Activated CD8-positive, alpha-beta memory T cell treated with anti-CD3 and anti-CD28 coated beads for 4 hours (primary cell): ENCODE measurements at regions not wholly inside any gene's neighbourhood (a gene's known extent, or its start where the extent isn't known, plus 50 kb on each side); places are given as distances from the start of the nearest gene placed in this dataset.
"Not testable (repeated sequence)": the region's sequence is repeated elsewhere in the genome, so short reads cannot be mapped to it uniquely, and the experiment has no call there.

Experiments
- DNase-seq, 2 donors: peaks; one replicate each; pipeline ENCODE4 v3.0.0-alpha.2; 2020; ENCODE audit warnings: low read depth in 2 of 2

DNA sequence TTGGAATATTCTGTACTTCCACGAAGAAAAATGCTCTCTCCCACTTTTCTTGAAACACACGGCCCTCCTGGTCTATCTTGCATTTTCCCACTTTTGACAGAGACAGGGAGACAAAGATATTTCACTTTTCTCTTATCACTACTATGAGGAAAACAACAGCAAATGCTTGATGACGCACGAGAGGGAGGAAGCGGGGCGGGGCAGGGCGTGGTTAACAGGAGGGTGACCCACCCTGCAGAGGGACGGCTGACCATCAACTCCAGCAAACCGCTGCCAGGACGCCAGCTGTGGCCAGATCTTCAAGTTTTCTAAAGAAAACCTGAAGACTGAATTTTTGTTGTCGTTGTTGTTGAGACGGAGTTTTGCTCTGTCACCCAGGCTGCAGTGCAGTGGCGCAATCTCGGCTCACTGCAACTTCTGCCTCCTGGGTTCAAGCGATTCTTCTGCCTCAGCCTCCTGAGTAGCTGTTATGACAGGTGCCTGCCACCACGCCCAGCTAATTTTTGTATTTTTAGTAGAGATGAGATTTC, 63.8 kb downstream of the NSUN5 start:
- DNase-seq = not testable (repeated sequence)

DNA sequence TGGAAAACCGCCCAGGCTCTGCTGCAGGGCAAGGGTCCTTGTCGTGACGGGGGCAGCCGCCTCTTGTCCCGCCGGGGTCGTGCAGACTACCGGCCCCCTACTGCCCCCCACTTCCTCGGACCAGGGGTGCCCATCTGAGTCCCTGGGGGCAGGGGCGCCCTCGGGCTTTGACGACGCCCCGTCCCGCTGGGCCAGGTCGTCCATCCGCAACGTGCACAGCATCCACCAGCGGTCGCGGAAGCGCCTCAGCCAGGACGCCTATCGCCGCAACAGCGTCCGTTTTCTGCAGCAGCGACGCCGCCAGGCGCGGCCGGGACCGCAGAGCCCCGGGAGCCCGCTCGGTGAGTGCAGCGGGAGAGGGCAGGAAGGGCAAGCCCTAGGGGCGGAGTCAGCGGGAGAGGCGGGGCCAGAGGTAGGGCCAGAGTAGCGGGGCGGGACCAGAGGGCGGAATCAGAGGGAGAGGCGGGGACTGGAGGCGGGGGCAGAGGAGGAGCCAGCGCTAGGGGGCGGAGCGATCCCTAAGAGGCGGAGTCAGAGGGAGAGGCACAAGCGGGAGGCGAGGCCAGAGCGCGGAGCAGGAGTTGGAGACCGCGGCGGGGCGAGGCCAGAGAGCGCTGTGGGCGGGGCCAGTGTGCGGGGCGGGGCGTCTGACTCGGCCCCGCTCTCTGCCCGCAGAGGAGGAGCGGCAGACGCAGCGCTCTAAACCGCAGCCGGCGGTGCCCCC, 73.5 kb downstream of the NSUN5 start:
- DNase-seq = peak; percentile 76 to 81

GRCh38 chr7:73225745-73226144, 82.9 kb downstream of the NSUN5 start:
- not testable (repeated sequence) for DNase-seq

DNA sequence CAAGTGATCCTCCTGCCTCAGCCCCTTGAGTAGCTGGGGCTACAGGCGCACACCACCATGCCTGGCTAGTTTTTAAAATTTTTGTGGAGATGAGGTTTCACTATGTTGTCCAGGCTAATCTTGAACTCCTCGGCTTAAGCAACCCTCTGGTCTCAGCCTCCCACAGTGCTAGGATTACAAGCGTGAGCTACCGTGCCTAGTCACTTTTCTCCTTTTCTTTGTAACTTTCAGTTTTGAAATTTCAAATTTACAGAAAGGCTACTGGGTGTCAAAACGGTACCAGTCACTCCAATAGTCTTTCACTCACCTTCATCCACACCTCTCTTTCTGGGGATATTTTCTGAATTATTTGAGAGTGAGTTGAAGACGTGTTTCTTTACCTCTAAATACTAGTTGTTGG, 86.9 kb downstream of the NSUN5 start:
- DNase-seq = not testable (repeated sequence)

DNA sequence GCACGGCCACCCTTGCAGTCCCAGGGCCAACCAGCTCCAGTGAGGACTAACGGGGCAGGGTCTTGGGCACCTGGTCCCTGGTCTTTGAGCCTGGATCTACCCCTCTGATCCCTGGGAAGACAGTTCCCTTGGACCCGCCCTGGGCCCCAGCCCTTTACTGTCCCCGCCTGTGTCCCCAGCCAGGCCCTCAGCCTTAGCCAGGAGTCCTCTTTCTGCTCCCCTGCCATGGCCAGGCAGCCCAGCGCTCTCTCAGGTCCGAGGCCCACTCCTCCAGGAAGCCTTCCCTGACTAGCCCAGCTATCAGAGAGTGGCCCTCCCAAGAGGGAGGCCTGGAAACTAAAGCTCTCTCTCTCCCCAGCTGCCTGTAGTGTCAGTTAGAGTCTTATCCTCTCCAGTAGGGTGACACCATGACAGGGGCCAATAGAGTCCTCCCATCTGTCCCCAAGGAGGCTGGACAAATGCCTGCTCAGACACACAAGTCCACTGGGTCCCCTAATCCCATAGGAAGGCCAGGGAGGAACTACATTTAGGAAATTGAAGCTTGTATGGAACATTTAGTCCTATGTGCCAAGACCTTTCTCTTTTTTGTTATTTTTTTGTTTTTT, 87.8 kb downstream of the NSUN5 start:
- not testable (repeated sequence) for DNase-seq

- not testable (repeated sequence) for DNase-seq
Measured at GRCh38 chr7:73220357-73220756, 88.3 kb downstream of the NSUN5 start.

DNA sequence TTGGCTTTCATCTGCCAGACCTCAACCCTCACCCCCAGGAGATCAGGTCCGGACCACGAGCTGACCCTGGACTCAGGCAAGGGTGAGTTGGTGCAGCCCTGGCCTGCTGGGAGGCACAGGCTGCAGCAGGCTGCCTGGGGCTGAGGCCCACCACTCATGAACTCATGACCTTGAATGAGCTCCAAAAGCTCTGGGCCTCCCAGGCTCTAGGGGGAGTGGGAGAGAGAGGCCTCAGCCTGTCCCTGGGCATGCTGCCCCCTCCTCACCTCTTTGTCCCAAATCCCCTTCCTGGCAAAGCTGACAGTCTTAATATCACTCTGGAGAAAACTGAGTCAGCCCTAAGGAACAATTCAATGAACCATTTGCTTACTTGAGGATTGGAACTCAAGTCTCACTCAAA, 89.8 kb downstream of the NSUN5 start:
- not testable (repeated sequence) for DNase-seq

GRCh38 chr7:73216046-73216675, 92.5 kb downstream of the NSUN5 start:
- DNase-seq = not testable (repeated sequence)

DNA sequence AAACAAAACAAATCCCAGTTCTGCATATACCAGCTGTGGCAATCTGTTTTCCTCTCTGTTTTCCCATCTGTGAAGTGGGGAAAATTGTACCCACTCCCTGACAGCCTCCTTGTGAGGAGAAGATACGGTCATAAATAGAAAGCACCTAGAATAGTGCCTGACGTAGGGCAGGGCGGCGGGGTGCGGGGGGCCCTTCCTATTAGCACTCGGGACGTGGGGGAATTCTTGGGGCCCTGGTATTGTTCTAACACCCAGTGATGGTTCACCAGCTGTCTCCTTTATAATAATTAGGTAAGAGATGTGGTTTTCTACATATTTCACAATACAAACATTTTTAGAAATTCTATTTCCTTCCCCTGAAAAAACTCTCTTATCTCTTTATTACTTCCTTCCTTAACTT, 93.4 kb downstream of the NSUN5 start:
- DNase-seq = not testable (repeated sequence)

GRCh38 chr7:73214471-73214870, 94.2 kb downstream of the NSUN5 start:
- not testable (repeated sequence) for DNase-seq

- DNase-seq = not testable (repeated sequence)
Measured at GRCh38 chr7:73213076-73213475, 95.5 kb downstream of the NSUN5 start.

GRCh38 chr7:73205594-73205993, 103.0 kb downstream of the NSUN5 start:
- DNase-seq = not testable (repeated sequence)

- not testable (repeated sequence) for DNase-seq
Measured at GRCh38 chr7:73204898-73205297, 103.7 kb downstream of the NSUN5 start.

DNA sequence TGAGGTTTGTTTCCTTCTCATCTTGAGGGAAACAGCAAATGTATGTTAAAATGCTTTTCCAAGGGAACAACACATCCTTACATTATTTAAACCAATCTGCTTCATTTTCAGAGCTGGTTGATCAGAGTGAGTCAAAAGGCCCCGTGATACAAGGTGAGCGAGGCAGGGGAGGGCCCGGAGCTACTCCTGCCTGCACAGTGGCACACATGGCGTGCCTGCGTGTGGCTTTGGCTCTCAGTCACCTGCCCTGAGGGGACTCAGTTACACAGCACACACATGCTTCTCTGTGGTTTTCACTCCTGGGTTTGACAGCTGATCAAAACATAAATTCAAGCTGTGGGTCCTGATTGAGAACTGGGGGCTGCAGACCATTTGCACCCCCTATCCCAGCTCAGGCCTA, 105.3 kb downstream of the NSUN5 start:
- not testable (repeated sequence) for DNase-seq

DNA sequence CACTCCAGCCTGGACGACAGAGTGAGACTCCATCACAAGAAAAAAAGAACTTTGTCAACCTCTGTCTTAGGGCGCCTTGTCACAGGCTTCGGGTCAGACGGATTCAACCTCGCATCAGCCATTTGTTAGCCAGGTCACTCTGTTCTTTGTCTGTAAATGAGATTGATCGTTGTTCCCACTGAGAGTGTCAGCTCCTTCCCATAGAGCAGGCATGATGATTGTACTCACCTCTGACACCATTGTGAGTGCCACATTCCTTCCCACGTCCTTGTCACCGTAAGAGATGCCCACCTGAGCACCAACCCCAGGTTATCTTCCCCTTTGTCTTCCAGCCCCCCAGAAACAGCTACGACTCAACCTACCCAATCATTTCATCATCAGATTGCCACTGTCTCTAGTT, 107.4 kb downstream of the NSUN5 start:
- DNase-seq = not testable (repeated sequence)

GRCh38 chr7:73200518-73201099, 108.0 kb downstream of the NSUN5 start:
- DNase-seq = not testable (repeated sequence)

DNA sequence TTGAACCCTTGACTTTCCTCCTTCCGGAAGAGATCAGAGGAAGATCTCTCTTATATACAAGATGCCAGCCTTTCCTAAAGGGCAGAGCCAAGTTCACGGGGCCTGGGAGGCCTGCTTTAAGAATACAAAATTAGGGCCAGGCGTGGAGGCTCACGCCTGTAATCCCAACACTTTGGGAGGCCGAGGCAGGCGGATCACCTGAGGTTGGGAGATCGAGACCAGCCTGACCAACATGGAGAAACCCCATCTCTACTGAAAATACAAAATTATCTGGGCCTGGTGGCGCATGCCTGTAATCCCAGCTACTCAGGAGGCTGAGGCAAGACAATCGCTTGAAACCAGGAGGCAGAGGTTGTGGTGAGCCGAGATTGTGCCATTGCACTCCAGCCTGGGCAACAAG, 108.2 kb upstream of the SPDYE9 start:
- not testable (repeated sequence) for DNase-seq

- not testable (repeated sequence) for DNase-seq
Measured at GRCh38 chr7:73190483-73191155, 104.8 kb upstream of the SPDYE9 start.

DNA sequence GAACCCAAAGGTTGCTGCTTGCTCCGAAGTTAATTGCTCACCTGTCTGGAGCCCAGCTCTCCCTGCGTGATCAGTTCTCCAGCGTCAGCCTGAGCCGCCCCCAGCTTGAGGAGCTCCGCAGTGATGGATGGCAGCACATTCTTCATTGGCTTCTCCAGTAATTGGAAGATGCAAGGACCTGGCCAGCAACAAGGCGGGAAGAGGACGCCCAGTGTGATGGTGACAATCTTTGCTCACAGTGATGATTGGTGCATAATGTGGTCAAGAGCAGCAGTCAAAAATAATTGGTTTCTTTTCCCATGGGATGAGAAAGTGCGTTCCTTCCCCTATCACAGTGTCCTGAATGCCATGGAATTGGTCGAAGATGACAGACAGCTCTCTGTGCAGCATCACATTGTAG, 102.4 kb upstream of the SPDYE9 start:
- not testable (repeated sequence) for DNase-seq

DNA sequence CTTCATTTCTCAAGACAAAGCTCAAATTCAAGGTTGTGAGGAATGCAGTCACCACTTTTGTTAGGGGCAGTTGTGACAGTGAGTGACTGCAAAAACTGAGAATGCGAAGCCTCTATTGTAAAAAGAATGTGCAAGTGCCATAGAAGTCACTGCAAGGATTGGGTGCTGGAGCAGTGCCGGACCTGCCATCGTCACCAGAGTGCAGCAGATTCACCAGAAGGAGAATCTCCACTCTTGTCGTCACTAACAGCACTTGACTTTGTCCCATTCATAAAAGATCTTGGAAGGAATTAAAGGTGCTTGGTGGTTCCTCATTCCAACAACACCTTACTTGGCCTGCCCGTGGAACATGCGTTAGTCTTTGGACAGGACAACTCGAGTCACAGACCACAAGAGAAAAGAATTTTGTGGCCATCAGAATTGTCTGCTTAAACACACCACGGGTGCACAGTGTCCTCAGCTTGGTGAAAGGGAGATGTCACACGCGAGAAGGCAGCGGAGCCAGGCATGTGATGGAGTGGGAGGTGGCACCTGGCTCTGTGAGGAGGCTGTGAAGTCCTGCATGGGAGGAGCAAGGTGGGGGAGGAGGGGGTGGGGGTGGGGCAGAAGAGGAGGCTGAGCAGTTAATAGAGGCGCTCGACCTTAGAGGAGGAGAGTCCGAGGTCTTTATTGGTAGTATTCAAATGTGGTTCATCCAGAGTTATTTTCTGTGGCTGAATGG, 100.9 kb upstream of the SPDYE9 start:
- not testable (repeated sequence) for DNase-seq

GRCh38 chr7:73176813-73177212, 91.0 kb upstream of the SPDYE9 start:
- DNase-seq = not testable (repeated sequence)
